Bronchial epithelial cell (primary cell): ENCODE measurements at regions not wholly inside any gene's neighbourhood (a gene's known extent, or its start where the extent isn't known, plus 50 kb on each side); places are given as distances from the start of the nearest gene placed in this dataset.
A peak's percentile ranks its signal among the peaks of the same experiment; 100 is the strongest.

Experiments
- DNase-seq: peaks from one replicate; pipeline ENCODE4 v3.0.0-alpha.2; 2010; ENCODE audit warnings: low read depth
- FAIRE-seq: peaks from 2 replicates; lab custom pipeline; 2011; peaks lifted over from hg19 to GRCh38; lab: Jason Lieb, UNC
- H3K27me3 ChIP-seq: 2 replicates; pipeline ENCODE4 v1.5.1; 2011; ENCODE audit warnings: low read length; ENCODE audit not compliant: control insufficient read depth, insufficient read depth
- H3K36me3 ChIP-seq: 2 replicates; pipeline ENCODE4 v1.5.1; 2011; ENCODE audit warnings: low read length; ENCODE audit not compliant: control insufficient read depth, insufficient read depth
- H3K4me3 ChIP-seq: 2 replicates; pipeline ENCODE4 v1.5.1; 2011; ENCODE audit warnings: mild to moderate bottlenecking, low read depth, low read length, control low read depth
- TF ChIP-seq, protein P1 (sequence below): IDR thresholded peaks from 2 replicates; pipeline ENCODE4 v1.5.1; 2011; ENCODE audit warnings: mild to moderate bottlenecking, moderate library complexity, low read length, control low read depth, inconsistent platforms; ENCODE audit not compliant: insufficient read depth, severe bottlenecking

- FAIRE-seq (no peak), DNase-seq (no peak)
- TF ChIP-seq, protein P1, sequence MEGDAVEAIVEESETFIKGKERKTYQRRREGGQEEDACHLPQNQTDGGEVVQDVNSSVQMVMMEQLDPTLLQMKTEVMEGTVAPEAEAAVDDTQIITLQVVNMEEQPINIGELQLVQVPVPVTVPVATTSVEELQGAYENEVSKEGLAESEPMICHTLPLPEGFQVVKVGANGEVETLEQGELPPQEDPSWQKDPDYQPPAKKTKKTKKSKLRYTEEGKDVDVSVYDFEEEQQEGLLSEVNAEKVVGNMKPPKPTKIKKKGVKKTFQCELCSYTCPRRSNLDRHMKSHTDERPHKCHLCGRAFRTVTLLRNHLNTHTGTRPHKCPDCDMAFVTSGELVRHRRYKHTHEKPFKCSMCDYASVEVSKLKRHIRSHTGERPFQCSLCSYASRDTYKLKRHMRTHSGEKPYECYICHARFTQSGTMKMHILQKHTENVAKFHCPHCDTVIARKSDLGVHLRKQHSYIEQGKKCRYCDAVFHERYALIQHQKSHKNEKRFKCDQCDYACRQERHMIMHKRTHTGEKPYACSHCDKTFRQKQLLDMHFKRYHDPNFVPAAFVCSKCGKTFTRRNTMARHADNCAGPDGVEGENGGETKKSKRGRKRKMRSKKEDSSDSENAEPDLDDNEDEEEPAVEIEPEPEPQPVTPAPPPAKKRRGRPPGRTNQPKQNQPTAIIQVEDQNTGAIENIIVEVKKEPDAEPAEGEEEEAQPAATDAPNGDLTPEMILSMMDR: no peak
These were observed 72.7 kb downstream of the GCC1 start for GRCh38 chr7:127512663-127513062.

DNA sequence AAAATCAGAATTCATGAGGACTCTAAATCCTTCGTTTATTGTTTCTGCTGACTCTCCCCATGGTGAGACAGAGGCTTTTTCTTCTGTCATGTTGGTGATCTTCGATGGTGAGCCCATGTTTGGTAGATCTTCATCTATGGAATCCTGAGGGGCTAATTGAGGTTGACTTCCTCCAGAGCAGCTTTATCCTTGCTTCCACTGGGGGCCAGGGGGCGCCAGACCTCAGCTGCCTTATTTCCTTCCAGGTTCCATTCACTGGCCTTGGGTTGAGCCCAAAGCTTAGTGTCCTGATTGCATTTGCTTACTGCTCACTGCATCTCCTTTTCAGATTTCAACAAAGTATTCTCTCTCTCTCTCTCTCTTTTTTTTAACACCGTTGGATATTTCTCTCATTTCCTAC, 80.7 kb downstream of the GCC1 start:
- TF ChIP-seq, protein P1: peak; percentile 45
- H3K36me3 ChIP-seq: no peaks in the 10 kb centered on the region
- no peak overlapping the region for H3K4me3 ChIP-seq
- no peaks in the 10 kb centered on the region for H3K27me3 ChIP-seq
- FAIRE-seq (no peak), DNase-seq (peak; percentile 4)

More at GRCh38 chr7:127512663-127513062, 72.7 kb downstream of the GCC1 start:
- H3K4me3 ChIP-seq: no peak overlapping the region
- H3K27me3 ChIP-seq: no peaks in the 10 kb centered on the region
- no peaks in the 10 kb centered on the region for H3K36me3 ChIP-seq

- H3K36me3 ChIP-seq: no peaks in the 10 kb centered on the region
- no peak for DNase-seq
- no peak for FAIRE-seq
- H3K27me3 ChIP-seq: no peaks in the 10 kb centered on the region
- TF ChIP-seq, protein P1: no peak
- no peak overlapping the region for H3K4me3 ChIP-seq
These were observed 83.6 kb downstream of the GCC1 start for GRCh38 chr7:127501817-127502216.

DNA sequence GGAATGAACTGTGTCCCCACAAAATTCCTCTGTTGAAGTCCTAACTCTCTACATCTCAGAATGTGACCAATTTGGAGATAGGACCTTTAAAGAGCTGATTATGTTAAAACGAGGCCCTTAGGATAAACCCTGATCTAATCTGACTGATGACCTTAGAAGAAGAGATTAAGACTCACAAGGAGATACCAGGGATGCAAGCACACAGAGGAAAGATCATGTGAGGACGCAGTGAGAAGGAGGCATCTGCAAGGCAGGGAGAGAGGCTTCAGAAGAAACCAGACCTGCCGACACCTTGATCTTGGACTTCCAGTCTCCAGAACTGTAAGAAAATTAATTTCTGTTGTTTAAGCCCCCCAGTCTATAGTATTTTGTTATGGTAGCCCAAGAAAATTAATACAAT, 94.9 kb upstream of the ZNF800 start:
- TF ChIP-seq, protein P1: no peak
- Histone ChIP-seq H3K27me3 (no peaks in the 10 kb centered on the region), H3K36me3 (no peaks in the 10 kb centered on the region), H3K4me3 (no peak overlapping the region)
- FAIRE-seq (no peak), DNase-seq (no peak)

DNA sequence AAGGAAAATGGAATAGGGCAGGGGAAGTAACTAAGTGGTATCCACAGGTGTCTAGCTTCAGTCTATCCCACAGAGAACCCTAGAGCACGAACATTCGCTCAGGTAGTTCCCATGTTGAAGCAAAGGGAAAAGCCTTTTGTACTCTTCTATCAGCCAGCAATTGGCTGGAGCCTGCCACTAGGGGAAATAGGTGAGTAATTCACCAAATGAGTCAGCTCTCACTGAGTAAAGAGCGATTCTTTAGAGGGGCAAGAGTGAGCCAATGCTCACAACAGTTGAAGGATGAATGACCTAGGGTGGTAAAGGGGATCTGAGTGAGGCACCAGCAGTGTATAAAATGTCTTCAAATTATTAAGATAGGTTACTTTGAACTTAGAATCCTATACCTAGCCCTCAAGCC, 94.1 kb upstream of the ZNF800 start:
- TF ChIP-seq, protein P1: no peak
- no peaks in the 10 kb centered on the region for H3K27me3 ChIP-seq
- peak; percentile 61 for DNase-seq
- FAIRE-seq: no peak
- H3K36me3 ChIP-seq: no peaks in the 10 kb centered on the region
- H3K4me3 ChIP-seq: no peak overlapping the region

GRCh38 chr7:127485482-127485881, 93.0 kb upstream of the ZNF800 start:
- TF ChIP-seq, protein P1: no peak

More at GRCh38 chr7:127485482-127485881, 93.0 kb upstream of the ZNF800 start:
- no peaks in the 10 kb centered on the region for H3K36me3 ChIP-seq
- DNase-seq (no peak), FAIRE-seq (no peak)
- H3K27me3 ChIP-seq: no peaks in the 10 kb centered on the region
- no peak overlapping the region for H3K4me3 ChIP-seq
